IMR-90 (cell line): ENCODE measurements at regions not wholly inside any gene's neighbourhood (a gene's known extent, or its start where the extent isn't known, plus 50 kb on each side); places are given as distances from the start of the nearest gene placed in this dataset.
A peak's percentile ranks its signal among the peaks of the same experiment; 100 is the strongest.

ENCODE experiments used
- ATAC-seq: fragments of 200-7000 bp; cut with Tn5 transposase; 2 replicates; pipeline ENCODE4 v1.9.1; 2020; ENCODE audit warnings: low read depth, mild to moderate bottlenecking, moderate library complexity
- BruUV-seq: library from RNA; stranded (reverse); fragments of 400-500 nt; replicated peaks from 2 replicates; lab custom pipeline; 2021; lab: Mats Ljungman, UMichigan
- CTCF ChIA-PET: fragments of 300-600 bp; formaldehyde crosslinking; extraction: SDS; loops from one replicate; lab custom pipeline; 2021; ENCODE audit warnings: antibody characterized with exemption; lab: Yijun Ruan, JAX
- POLR2A ChIA-PET: fragments of 300-600 bp; sonication (Branson Sonifier 250); formaldehyde crosslinking; loops from one replicate; lab custom pipeline; 2022; ENCODE audit warnings: antibody characterized with exemption; ENCODE audit not compliant: unreplicated experiment; lab: Charles Lee
- DNase-seq: peaks from one replicate; pipeline ENCODE4 v3.0.0; 2013
- H2AFZ ChIP-seq: replicated peaks from 2 replicates; pipeline ENCODE3; 2013; ENCODE audit warnings: low read length, mild to moderate bottlenecking; ENCODE audit not compliant: poor library complexity
- H2AK5ac ChIP-seq: 2 replicates; pipeline ENCODE4 v1.6.1; 2013; ENCODE audit warnings: low read depth, low read length, inconsistent platforms
- H2AK9ac ChIP-seq: replicated peaks from 2 replicates; pipeline ENCODE3; 2013; ENCODE audit warnings: mild to moderate bottlenecking, low read depth, low read length, moderate library complexity; ENCODE audit not compliant: poor library complexity
- H2BK120ac ChIP-seq: 2 replicates; pipeline ENCODE4 v1.6.1; 2013; ENCODE audit warnings: low read depth, low read length, inconsistent platforms
- H2BK15ac ChIP-seq: 3 replicates; pipeline ENCODE4 v1.6.1; 2013; ENCODE audit warnings: low read depth, low read length, inconsistent platforms
- H2BK20ac ChIP-seq: 2 replicates; pipeline ENCODE4 v1.6.1; 2013; ENCODE audit warnings: low read depth, mild to moderate bottlenecking, inconsistent platforms, low read length, moderate library complexity
- H2BK5ac ChIP-seq: 2 replicates; pipeline ENCODE4 v1.6.1; 2013; ENCODE audit warnings: mild to moderate bottlenecking, low read depth, low read length, inconsistent platforms; ENCODE audit not compliant: poor library complexity, severe bottlenecking
- H3K14ac ChIP-seq: replicated peaks from 2 replicates; pipeline ENCODE4 v1.6.1; 2013; ENCODE audit warnings: low read depth, low read length, inconsistent platforms
- H3K18ac ChIP-seq: 2 replicates; pipeline ENCODE4 v1.6.1; 2013; ENCODE audit warnings: low read depth, low read length, control low read depth
- H3K23ac ChIP-seq: 2 replicates; pipeline ENCODE4 v1.6.1; 2013; ENCODE audit warnings: low read depth, low read length, inconsistent platforms
- H3K27ac ChIP-seq: 2 replicates; pipeline ENCODE4 v1.5.1; 2013; ENCODE audit warnings: mild to moderate bottlenecking, control low read depth, low read length; ENCODE audit not compliant: insufficient read depth
- H3K27me3 ChIP-seq: 2 replicates; pipeline ENCODE4 v1.6.1; 2013; ENCODE audit warnings: low read length; ENCODE audit not compliant: control insufficient read depth, insufficient read depth
- H3K36me3 ChIP-seq: 2 replicates; pipeline ENCODE4 v1.6.1; 2013; ENCODE audit warnings: low read length, mixed read lengths; ENCODE audit not compliant: control insufficient read depth, insufficient read depth
- H3K4ac ChIP-seq: 2 replicates; pipeline ENCODE4 v1.6.1; 2013; ENCODE audit warnings: low read depth, low read length, inconsistent platforms
- H3K4me1 ChIP-seq: 2 replicates; pipeline ENCODE4 v1.6.1; 2013; ENCODE audit warnings: low read length, mixed read lengths; ENCODE audit not compliant: control insufficient read depth, insufficient read depth
- H3K4me2 ChIP-seq: 2 replicates; pipeline ENCODE4 v1.6.1; 2013; ENCODE audit warnings: low read depth, mild to moderate bottlenecking, control low read depth, low read length, moderate library complexity
- H3K4me3 ChIP-seq: 2 replicates; pipeline ENCODE4 v1.5.1; 2013; ENCODE audit warnings: low read depth, mild to moderate bottlenecking, control low read depth, low read length, moderate library complexity; ENCODE audit not compliant: insufficient read depth
- H3K56ac ChIP-seq: 2 replicates; pipeline ENCODE4 v1.6.1; 2013; ENCODE audit warnings: low read length, inconsistent platforms; ENCODE audit not compliant: insufficient read depth; ENCODE audit errors: extremely low read depth
- H3K79me1 ChIP-seq, 2 experiments: 2 replicates each; pipeline ENCODE4 v1.6.1; 2013; ENCODE audit warnings: low read length in 2 of 2, inconsistent platforms in 1 of 2, low read depth in 1 of 2
- H3K9ac ChIP-seq: 2 replicates; pipeline ENCODE4 v1.6.1; 2013; ENCODE audit warnings: low read depth, low read length, control low read depth
- H3K9me1 ChIP-seq: 2 replicates; pipeline ENCODE4 v1.6.1; 2013; ENCODE audit warnings: low read length, inconsistent platforms; ENCODE audit not compliant: insufficient read depth
- H3K9me3 ChIP-seq: 2 replicates; pipeline ENCODE4 v1.6.1; 2013; ENCODE audit warnings: low read length; ENCODE audit not compliant: control insufficient read depth, insufficient read depth
- H4K20me1 ChIP-seq: 2 replicates; pipeline ENCODE4 v1.6.1; 2013; ENCODE audit warnings: low read length, inconsistent platforms; ENCODE audit not compliant: insufficient read depth
- H4K5ac ChIP-seq: 2 replicates; pipeline ENCODE4 v1.6.1; 2013; ENCODE audit warnings: mild to moderate bottlenecking, low read depth, low read length, control low read depth
- H4K8ac ChIP-seq, 2 experiments: 2 replicates each; pipeline ENCODE4 v1.6.1; 2013; ENCODE audit warnings: low read depth in 2 of 2, low read length in 2 of 2, control low read depth in 1 of 2, inconsistent platforms in 1 of 2
- H4K91ac ChIP-seq: 2 replicates; pipeline ENCODE4 v1.6.1; 2013; ENCODE audit warnings: low read depth, low read length, inconsistent platforms; ENCODE audit not compliant: insufficient read depth
- CEBPB ChIP-seq: IDR thresholded peaks from 2 replicates; pipeline ENCODE4 v1.6.1; 2012; ENCODE audit warnings: low read depth, low read length, improper control_type of control experiment
- MAFK ChIP-seq: IDR thresholded peaks from 2 replicates; pipeline ENCODE4 v1.6.1; 2012; ENCODE audit warnings: low read depth, low read length, improper control_type of control experiment
- WGBS, 2 experiments: methylation state at CpG; one replicate each; pipeline versions ENCODE4 v1.1.5 to v1.1.7; 2013; ENCODE audit warnings: missing lambda C conversion rate in 2 of 2; ENCODE audit not compliant: insufficient read length in 1 of 2; ENCODE audit errors: extremely low coverage in 2 of 2; 5-methylcytosine and 5-hydroxymethylcytosine counted together
- dilution Hi-C: fragments of 300-500 bp; cut with HindIII; formaldehyde crosslinking; loops from one replicate; pipeline ENCODE4 v1.14.3; 2018; ENCODE audit warnings: low sequenced_read_pairs; ENCODE audit not compliant: unreplicated experiment
- in situ Hi-C: fragments of 300-500 bp; cut with MboI; formaldehyde crosslinking; loops from 3 replicates; pipeline ENCODE4 v1.14.3; 2019; ENCODE audit warnings: low sequenced_read_pairs, inconsistent platforms, mixed read lengths
- intact Hi-C: fragments of 100-400 bp; cut with micrococcal nuclease; formaldehyde crosslinking; loops from 2 replicates; pipeline ENCODE4 v1.10.0; 2022

GRCh38 chr5:74140409-74140808 lies 500.1 kb downstream of the ENC1 start:
- Histone ChIP-seq H3K18ac (peak overlapping the region; percentile 3; the same call in 1 of the 2 replicates), H3K4me1 (no peaks in the 10 kb centered on the region; the same call in 1 of the 2 replicates), H3K4me3 (no peak overlapping the region), H3K4me2 (no peak overlapping the region), H3K36me3 (no peaks in the 10 kb centered on the region), H3K9me3 (no peaks in the 10 kb centered on the region), H3K14ac (no peak overlapping the region), H3K9ac (no peak overlapping the region), H2BK5ac (no peak overlapping the region), H2AK5ac (0 out of 2 replicates have a peak overlapping the region, but pooled peaks have one; percentile 13), H3K56ac (no peak overlapping the region), H3K27ac (no peak overlapping the region), H3K4ac (no peak overlapping the region), H2BK15ac (peak overlapping the region; percentile 51; the same call in 1 of the 3 replicates), H4K20me1 (no peaks in the 10 kb centered on the region), H2BK120ac (peak overlapping the region; percentile 11; the same call in 1 of the 2 replicates), H2BK20ac (peak overlapping the region; percentile 19; the same call in 1 of the 2 replicates), H3K23ac (no peak overlapping the region), H4K5ac (no peak overlapping the region; the same call in 1 of the 2 replicates), H4K91ac (no peak overlapping the region), H4K8ac (peak overlapping the region in 1 of 2 experiments; percentile 12; a peak in 1 of 4 replicates), H3K27me3 (peaks cover 4% of the 10 kb centered on the region), H2AK9ac (no peak overlapping the region), H3K9me1 (no peaks in the 10 kb centered on the region), H2AFZ (no peak overlapping the region), H3K79me1 (no peaks in the 10 kb centered on the region)
- TF ChIP-seq MAFK (no peak), CEBPB (peak; percentile 81)
- no CpG with 5 or more reads among the region's 3 CpGs for WGBS, 2 experiments
- CTCF ChIA-PET: no interaction called here
- in situ Hi-C loops: no loop called here
- DNase-seq: peak; percentile 15
- POLR2A ChIA-PET: no interaction called here
- intact Hi-C loops: no loop called here
- no TSS peak for BruUV-seq
- dilution Hi-C loops: no loop called here
- no peak for ATAC-seq
